22Rv1 (cell line): ENCODE measurements at regions not wholly inside any gene's neighbourhood (a gene's known extent, or its start where the extent isn't known, plus 50 kb on each side); places are given as distances from the start of the nearest gene placed in this dataset.

Experiments used
- ZFX ChIP-seq: fragments of 450-650 bp; IDR thresholded peaks from 2 replicates; pipeline ENCODE4 v1.6.1; 2017; ENCODE audit warnings: antibody characterized with exemption, borderline replicate concordance
- TF ChIP-seq, protein P1 (sequence below): fragments of 450-650 bp; IDR thresholded peaks from 2 replicates; pipeline ENCODE4 v1.5.1; 2017; ENCODE audit warnings: mild to moderate bottlenecking

DNA sequence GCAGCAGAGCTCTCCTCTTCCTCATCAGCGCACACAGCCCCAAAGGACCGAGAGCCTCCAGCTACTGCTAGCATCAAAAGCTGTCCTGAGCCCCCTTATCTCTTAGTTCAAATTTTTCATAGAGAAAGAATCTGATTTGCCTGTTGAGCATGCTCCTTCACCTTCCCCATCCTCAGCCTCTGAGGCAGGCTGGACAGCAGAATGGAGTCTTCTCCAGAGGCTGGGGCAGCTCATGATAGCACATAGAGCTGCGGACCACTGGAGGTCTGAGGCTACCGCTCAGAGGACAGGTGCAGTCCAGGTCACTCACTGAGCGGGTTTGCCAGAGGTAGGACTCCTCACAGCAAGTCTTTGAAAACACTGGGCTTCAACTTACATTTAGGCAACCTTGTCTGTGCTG, 72.8 kb upstream of the GRB10 start:
- TF ChIP-seq, protein P1, sequence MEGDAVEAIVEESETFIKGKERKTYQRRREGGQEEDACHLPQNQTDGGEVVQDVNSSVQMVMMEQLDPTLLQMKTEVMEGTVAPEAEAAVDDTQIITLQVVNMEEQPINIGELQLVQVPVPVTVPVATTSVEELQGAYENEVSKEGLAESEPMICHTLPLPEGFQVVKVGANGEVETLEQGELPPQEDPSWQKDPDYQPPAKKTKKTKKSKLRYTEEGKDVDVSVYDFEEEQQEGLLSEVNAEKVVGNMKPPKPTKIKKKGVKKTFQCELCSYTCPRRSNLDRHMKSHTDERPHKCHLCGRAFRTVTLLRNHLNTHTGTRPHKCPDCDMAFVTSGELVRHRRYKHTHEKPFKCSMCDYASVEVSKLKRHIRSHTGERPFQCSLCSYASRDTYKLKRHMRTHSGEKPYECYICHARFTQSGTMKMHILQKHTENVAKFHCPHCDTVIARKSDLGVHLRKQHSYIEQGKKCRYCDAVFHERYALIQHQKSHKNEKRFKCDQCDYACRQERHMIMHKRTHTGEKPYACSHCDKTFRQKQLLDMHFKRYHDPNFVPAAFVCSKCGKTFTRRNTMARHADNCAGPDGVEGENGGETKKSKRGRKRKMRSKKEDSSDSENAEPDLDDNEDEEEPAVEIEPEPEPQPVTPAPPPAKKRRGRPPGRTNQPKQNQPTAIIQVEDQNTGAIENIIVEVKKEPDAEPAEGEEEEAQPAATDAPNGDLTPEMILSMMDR: no peak
- TF ChIP-seq ZFX: no peak
